ENCODE measurements at regions not wholly inside any gene's neighbourhood (a gene's known extent, or its start where the extent isn't known, plus 50 kb on each side); places are given as distances from the start of the nearest gene placed in this dataset.

DNA sequence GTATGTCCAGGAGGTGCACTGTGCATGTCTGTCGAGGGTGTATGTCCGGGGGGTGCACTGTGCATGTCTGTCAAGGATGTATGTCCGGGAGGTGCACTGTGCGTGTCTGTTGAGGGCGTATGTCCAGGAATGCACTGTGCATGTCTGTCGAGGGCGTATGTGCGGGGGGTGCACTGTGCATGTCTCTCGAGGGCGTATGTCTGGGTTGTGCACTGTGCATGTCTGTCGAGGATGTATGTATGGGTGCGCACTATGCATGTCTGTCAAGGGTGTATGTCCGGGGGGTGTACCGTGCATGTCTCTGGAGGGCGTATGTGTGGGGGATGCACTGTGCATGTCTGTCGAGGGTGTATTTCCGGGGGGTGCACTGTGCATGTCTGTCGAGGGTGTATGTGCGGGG lies 249.3 kb upstream of the MYT1L start:
- H3K4me3 ChIP-seq (ENCODE audit: low read length): no peak overlapping the region
- TF ChIP-seq, protein P1, sequence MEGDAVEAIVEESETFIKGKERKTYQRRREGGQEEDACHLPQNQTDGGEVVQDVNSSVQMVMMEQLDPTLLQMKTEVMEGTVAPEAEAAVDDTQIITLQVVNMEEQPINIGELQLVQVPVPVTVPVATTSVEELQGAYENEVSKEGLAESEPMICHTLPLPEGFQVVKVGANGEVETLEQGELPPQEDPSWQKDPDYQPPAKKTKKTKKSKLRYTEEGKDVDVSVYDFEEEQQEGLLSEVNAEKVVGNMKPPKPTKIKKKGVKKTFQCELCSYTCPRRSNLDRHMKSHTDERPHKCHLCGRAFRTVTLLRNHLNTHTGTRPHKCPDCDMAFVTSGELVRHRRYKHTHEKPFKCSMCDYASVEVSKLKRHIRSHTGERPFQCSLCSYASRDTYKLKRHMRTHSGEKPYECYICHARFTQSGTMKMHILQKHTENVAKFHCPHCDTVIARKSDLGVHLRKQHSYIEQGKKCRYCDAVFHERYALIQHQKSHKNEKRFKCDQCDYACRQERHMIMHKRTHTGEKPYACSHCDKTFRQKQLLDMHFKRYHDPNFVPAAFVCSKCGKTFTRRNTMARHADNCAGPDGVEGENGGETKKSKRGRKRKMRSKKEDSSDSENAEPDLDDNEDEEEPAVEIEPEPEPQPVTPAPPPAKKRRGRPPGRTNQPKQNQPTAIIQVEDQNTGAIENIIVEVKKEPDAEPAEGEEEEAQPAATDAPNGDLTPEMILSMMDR (IDR thresholded peaks at IDR 0.05; ENCODE audit: low read depth, low read length): no peak
- no peak for TF ChIP-seq EZH2phosphoT487 (IDR thresholded peaks at IDR 0.05; ENCODE audit: low read depth)
- no peaks in the 10 kb centered on the region for H3K4me1 ChIP-seq (ENCODE audit: low read length)
- no peak overlapping the region for H3K27ac ChIP-seq (ENCODE audit: low read length)
- no peaks in the 10 kb centered on the region for H4K20me1 ChIP-seq (ENCODE audit: insufficient read depth, low read length)
- no peak overlapping the region for H2AFZ ChIP-seq (ENCODE audit: low read depth, low read length)
- no peaks in the 10 kb centered on the region for H3K9me3 ChIP-seq (ENCODE audit: insufficient read depth, low read length)
- no peaks in the 10 kb centered on the region for H3K36me3 ChIP-seq (replicated peaks; ENCODE audit: low read depth, low read length)
- no peaks in the 10 kb centered on the region for H3K27me3 ChIP-seq (ENCODE audit: low read depth, low read length)
- H3K9ac ChIP-seq (ENCODE audit: low read length): no peak overlapping the region
- H3K4me2 ChIP-seq (ENCODE audit: low read length): no peak overlapping the region
- H3K79me2 ChIP-seq (ENCODE audit: low read length): no peaks in the 10 kb centered on the region

DNA sequence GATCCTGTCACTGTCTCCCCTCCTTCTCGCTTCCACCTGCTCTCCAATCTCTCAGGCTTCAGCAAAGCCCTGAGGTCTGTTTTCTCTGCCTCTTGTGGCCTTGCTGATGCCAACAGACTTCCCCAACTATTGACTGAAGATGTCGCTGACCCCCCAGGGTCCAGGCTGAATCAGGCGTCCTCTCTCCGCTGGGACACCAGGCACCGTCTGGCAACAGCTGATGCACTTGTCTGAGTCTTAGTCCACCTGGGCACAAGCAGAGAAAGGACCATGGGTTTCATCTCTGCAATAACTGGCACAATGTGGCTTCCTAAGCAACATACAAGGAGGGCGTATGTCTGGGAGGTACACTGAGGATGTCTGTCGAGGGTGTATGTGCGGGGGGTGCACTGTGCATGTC lies 248.7 kb upstream of the MYT1L start:
- H3K9me3 ChIP-seq (ENCODE audit: insufficient read depth, low read length): no peaks in the 10 kb centered on the region
- no peak overlapping the region for H3K9ac ChIP-seq (ENCODE audit: low read length)
- H3K27me3 ChIP-seq (ENCODE audit: low read depth, low read length): no peaks in the 10 kb centered on the region
- no peaks in the 10 kb centered on the region for H3K4me1 ChIP-seq (ENCODE audit: low read length)
- no peak overlapping the region for H3K4me2 ChIP-seq (ENCODE audit: low read length)
- H3K79me2 ChIP-seq (ENCODE audit: low read length): no peaks in the 10 kb centered on the region
- no peak overlapping the region for H2AFZ ChIP-seq (ENCODE audit: low read depth, low read length)
- H3K4me3 ChIP-seq (ENCODE audit: low read length): no peak overlapping the region
- no peak overlapping the region for H3K27ac ChIP-seq (ENCODE audit: low read length)
- H3K36me3 ChIP-seq (replicated peaks; ENCODE audit: low read depth, low read length): no peaks in the 10 kb centered on the region
- no peaks in the 10 kb centered on the region for H4K20me1 ChIP-seq (ENCODE audit: insufficient read depth, low read length)
- TF ChIP-seq, protein P1 (IDR thresholded peaks at IDR 0.05; ENCODE audit: low read depth, low read length): no peak
- TF ChIP-seq EZH2phosphoT487 (IDR thresholded peaks at IDR 0.05; ENCODE audit: low read depth): no peak

DNA sequence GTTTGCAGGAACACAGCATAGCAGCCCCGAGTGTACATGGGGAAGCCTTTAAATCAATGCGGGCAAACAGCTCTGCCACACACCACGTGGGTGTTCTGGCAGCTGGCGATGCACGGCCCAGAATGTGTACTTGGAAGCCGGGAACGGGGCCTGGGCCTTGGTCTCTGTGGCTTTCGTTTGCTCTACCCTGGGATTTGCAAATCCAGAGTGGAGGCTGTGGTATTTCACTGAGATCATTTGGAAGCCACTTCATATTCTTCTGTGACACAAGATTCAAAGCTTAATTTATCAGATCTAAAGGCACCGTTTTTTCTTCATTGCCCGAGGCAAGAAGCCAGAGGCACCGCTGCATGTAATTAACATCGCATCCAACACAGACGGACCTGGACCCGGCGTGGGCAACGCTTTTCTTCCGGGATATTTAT lies 246.3 kb upstream of the MYT1L start:
- Histone ChIP-seq H3K27me3 (ENCODE audit: low read depth, low read length) (no peaks in the 10 kb centered on the region), H3K36me3 (replicated peaks; ENCODE audit: low read depth, low read length) (no peaks in the 10 kb centered on the region), H3K4me2 (ENCODE audit: low read length) (no peak overlapping the region), H3K9me3 (ENCODE audit: insufficient read depth, low read length) (peaks cover 6% of the 10 kb centered on the region; the same call in 1 of the 2 replicates), H4K20me1 (ENCODE audit: insufficient read depth, low read length) (no peaks in the 10 kb centered on the region), H3K4me1 (ENCODE audit: low read length) (no peaks in the 10 kb centered on the region), H3K9ac (ENCODE audit: low read length) (no peak overlapping the region), H3K79me2 (ENCODE audit: low read length) (no peaks in the 10 kb centered on the region), H2AFZ (ENCODE audit: low read depth, low read length) (no peak overlapping the region), H3K27ac (ENCODE audit: low read length) (no peak overlapping the region), H3K4me3 (ENCODE audit: low read length) (no peak overlapping the region)
- no peak for TF ChIP-seq EZH2phosphoT487 (IDR thresholded peaks at IDR 0.05; ENCODE audit: low read depth)
- TF ChIP-seq, protein P1 (IDR thresholded peaks at IDR 0.05; ENCODE audit: low read depth, low read length): no peak

DNA sequence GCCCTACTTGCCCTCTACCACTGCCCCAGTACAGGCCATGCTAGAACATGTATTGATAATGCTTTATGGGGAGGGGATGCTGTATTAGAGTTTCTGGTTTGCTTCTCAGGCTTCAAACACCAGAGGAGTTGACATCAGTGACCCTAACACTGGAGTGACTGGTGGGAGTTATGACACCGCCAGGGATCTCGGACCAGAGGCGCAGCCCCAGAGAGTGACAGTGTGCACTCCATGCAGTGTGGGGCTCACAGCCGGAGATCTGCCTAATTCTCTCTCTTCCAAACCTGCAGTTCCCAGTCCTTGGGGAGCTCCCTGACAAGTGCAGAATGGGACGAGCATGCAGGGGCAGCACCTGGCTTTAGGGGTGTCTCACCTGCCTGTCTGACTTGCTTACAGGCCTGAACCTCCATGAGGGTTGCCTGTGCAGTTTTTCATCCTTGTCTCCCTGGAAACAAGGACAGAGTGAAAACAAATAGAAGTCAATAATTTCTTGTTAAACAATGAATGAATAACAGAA lies 244.9 kb upstream of the MYT1L start:
- Histone ChIP-seq H3K9ac (ENCODE audit: low read length) (no peak overlapping the region), H2AFZ (ENCODE audit: low read depth, low read length) (no peak overlapping the region), H3K4me1 (ENCODE audit: low read length) (no peaks in the 10 kb centered on the region), H3K9me3 (ENCODE audit: insufficient read depth, low read length) (peaks cover 6% of the 10 kb centered on the region; the same call in 1 of the 2 replicates), H3K4me3 (ENCODE audit: low read length) (no peak overlapping the region), H3K36me3 (replicated peaks; ENCODE audit: low read depth, low read length) (no peaks in the 10 kb centered on the region), H3K4me2 (ENCODE audit: low read length) (no peak overlapping the region), H3K27me3 (ENCODE audit: low read depth, low read length) (no peaks in the 10 kb centered on the region), H3K27ac (ENCODE audit: low read length) (no peak overlapping the region), H4K20me1 (ENCODE audit: insufficient read depth, low read length) (no peaks in the 10 kb centered on the region), H3K79me2 (ENCODE audit: low read length) (no peaks in the 10 kb centered on the region)
- TF ChIP-seq, protein P1 (IDR thresholded peaks at IDR 0.05; ENCODE audit: low read depth, low read length): no peak
- no peak for TF ChIP-seq EZH2phosphoT487 (IDR thresholded peaks at IDR 0.05; ENCODE audit: low read depth)
